ENCODE measurements at regions not wholly inside any gene's neighbourhood (a gene's known extent, or its start where the extent isn't known, plus 50 kb on each side); places are given as distances from the start of the nearest gene placed in this dataset.

DNA sequence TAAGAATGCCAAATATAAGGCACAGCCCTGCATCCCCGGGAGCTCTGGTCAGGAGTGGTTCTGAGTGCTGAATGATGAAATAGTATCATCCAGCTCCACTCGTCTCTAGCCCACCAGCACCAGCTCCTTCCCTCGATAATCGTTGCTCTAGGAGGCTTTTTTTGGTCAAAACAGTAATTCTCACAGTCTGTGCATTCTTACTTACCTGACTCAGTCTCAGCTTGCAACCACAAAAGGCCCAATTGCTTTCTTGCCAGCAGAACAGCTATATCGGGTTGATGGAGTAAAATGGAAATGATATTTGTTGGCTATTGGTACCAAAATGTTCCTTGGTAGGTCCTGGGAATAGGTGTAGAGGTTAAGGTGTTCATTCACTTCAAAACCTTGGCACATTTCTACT lies 94.8 kb downstream of the BMP4 start:
- H3K4me3 ChIP-seq (ENCODE audit: low read depth, low read length), result no peak overlapping the region
- TF ChIP-seq, protein P1, sequence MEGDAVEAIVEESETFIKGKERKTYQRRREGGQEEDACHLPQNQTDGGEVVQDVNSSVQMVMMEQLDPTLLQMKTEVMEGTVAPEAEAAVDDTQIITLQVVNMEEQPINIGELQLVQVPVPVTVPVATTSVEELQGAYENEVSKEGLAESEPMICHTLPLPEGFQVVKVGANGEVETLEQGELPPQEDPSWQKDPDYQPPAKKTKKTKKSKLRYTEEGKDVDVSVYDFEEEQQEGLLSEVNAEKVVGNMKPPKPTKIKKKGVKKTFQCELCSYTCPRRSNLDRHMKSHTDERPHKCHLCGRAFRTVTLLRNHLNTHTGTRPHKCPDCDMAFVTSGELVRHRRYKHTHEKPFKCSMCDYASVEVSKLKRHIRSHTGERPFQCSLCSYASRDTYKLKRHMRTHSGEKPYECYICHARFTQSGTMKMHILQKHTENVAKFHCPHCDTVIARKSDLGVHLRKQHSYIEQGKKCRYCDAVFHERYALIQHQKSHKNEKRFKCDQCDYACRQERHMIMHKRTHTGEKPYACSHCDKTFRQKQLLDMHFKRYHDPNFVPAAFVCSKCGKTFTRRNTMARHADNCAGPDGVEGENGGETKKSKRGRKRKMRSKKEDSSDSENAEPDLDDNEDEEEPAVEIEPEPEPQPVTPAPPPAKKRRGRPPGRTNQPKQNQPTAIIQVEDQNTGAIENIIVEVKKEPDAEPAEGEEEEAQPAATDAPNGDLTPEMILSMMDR (conservative IDR thresholded peaks at IDR 0.05; ENCODE audit: low read depth, low read length), result no peak
- no peak for DNase-seq (ENCODE audit: low read depth)

GRCh38 chr14:53858345-53858684 lies 98.3 kb downstream of the BMP4 start:
- no peak for DNase-seq (ENCODE audit: low read depth)
- TF ChIP-seq, protein P1 (conservative IDR thresholded peaks at IDR 0.05; ENCODE audit: low read depth, low read length), result no peak
- H3K4me3 ChIP-seq (ENCODE audit: low read depth, low read length), result no peak overlapping the region

- TF ChIP-seq, protein P1 (conservative IDR thresholded peaks at IDR 0.05; ENCODE audit: low read depth, low read length), result no peak
- H3K4me3 ChIP-seq (ENCODE audit: low read depth, low read length), result no peak overlapping the region
- DNase-seq (ENCODE audit: low read depth), result no peak
Observed at GRCh38 chr14:53857625-53858344, 98.8 kb downstream of the BMP4 start.

DNA sequence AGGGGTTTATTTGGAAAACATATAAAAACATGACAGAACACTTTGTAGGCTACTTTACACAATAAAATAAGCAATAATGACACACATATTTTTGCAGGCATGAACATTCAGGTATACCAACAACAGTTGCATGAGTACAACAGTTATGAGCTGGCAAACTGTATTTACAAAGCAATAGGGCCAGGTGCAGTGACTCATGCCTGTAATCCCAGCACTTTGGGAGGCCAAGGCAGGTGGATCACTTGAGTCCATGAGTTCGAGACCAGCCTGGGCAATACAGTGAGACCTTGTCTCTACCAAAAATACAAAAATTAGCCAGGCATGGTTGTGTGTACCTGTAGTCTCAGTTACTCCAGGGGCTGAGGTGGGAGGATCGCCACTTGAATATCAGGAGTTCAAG lies 101.1 kb downstream of the BMP4 start:
- no peak for DNase-seq (ENCODE audit: low read depth)
- H3K4me3 ChIP-seq (ENCODE audit: low read depth, low read length), result no peak overlapping the region
- TF ChIP-seq, protein P1 (conservative IDR thresholded peaks at IDR 0.05; ENCODE audit: low read depth, low read length), result no peak

DNA sequence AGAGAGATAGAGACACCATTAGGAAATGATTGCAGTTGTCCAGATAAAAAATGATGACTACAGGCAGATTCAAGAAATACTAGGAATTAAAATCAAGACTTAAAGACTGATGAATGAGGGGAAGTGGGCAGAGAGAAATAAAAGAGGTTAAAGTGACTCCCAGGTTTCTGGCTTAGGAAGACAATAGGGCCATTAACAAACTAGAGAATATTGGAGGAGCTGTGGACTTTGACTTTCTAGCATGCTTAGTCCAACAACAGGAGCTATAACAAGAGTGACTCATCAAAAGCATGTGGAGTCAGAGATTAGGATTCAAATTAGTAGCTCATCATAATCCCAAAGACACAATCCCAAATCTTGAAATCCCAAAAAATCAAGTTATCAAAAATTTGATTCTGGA lies 101.5 kb downstream of the BMP4 start:
- H3K4me3 ChIP-seq (ENCODE audit: low read depth, low read length), result no peak overlapping the region
- TF ChIP-seq, protein P1 (conservative IDR thresholded peaks at IDR 0.05; ENCODE audit: low read depth, low read length), result no peak
- no peak for DNase-seq (ENCODE audit: low read depth)

DNA sequence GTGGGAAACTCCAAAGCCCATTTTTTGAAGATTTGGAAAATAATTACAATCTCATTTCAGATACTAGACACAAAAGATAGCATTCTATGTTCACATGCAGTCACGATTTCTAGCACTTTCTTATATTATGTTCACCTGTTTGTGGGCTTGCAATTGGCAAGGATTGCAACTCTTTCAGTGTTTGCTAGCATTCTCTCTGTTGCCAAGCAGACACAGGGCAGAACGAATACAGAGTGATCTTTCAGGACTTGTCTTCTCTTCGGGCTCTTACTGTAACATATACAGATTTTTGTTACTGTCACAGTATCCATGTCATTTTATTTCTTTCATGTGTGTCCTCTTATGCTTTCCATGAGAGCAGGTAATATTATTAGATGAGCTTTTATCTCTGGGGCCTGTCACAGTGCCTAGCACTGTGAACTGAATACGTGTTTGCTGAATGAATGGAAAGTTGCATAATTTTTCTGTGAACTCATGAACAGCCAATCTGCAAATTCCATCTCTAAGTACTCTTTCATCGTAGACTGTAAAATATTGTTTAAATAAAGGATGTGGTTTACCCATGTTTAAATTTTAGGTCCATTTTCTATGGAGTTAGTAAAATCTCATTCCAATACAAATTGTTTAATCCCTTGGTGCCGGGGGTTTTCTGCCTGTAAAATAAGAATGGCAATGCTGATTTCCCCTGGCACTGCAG lies 105.1 kb downstream of the BMP4 start:
- H3K4me3 ChIP-seq (ENCODE audit: low read depth, low read length), result no peak overlapping the region
- DNase-seq (ENCODE audit: low read depth), result no peak
- TF ChIP-seq, protein P1 (conservative IDR thresholded peaks at IDR 0.05; ENCODE audit: low read depth, low read length), result no peak

Measured in choroid plexus epithelial cell (primary cell).